ENCODE measurements at regions not wholly inside any gene's neighbourhood (a gene's known extent, or its start where the extent isn't known, plus 50 kb on each side); places are given as distances from the start of the nearest gene placed in this dataset.

GRCh38 chr2:49567811-49568600 lies 413.7 kb upstream of the FSHR start:
- TF ChIP-seq POLR2A (IDR thresholded peaks at IDR 0.05; ENCODE audit: low read depth, low read length), result no peak
- no peak for TF ChIP-seq POLR2AphosphoS5 (IDR thresholded peaks at IDR 0.05; ENCODE audit: low read depth, low read length)

All from GM12892 (cell line).